Endothelial cell of umbilical vein (primary cell): ENCODE measurements at regions not wholly inside any gene's neighbourhood (a gene's known extent, or its start where the extent isn't known, plus 50 kb on each side); places are given as distances from the start of the nearest gene placed in this dataset.

Source experiments
- CTCF ChIP-seq, 2 donors: IDR thresholded peaks; 1 replicate in 1 of 2; 2 replicates in 1 of 2; pipeline ENCODE4 v1.5.1; 2011; ENCODE audit warnings: low read length in 2 of 2, mild to moderate bottlenecking in 2 of 2, moderate library complexity in 2 of 2, control low read depth in 1 of 2, inconsistent platforms in 1 of 2, low read depth in 1 of 2; ENCODE audit not compliant: insufficient read depth in 1 of 2; ENCODE audit errors: extremely low read depth in 1 of 2
- EZH2 ChIP-seq: IDR thresholded peaks from 2 replicates; pipeline ENCODE4 v1.6.1; 2012; ENCODE audit warnings: borderline replicate concordance, low read depth, mild to moderate bottlenecking, moderate library complexity, low read length, inconsistent platforms; ENCODE audit not compliant: severe bottlenecking
- FOS ChIP-seq: IDR thresholded peaks from 2 replicates; pipeline ENCODE4 v1.6.1; 2011; ENCODE audit warnings: mild to moderate bottlenecking, low read length, moderate library complexity, borderline replicate concordance; ENCODE audit not compliant: insufficient read depth
- GATA2 ChIP-seq: IDR thresholded peaks from 2 replicates; pipeline ENCODE4 v1.7.0; 2011; ENCODE audit warnings: low read depth, mild to moderate bottlenecking, moderate library complexity, mixed read lengths, low read length; ENCODE audit not compliant: insufficient read length, insufficient read depth
- JUN ChIP-seq: IDR thresholded peaks from 2 replicates; pipeline ENCODE4 v1.6.1; 2011; ENCODE audit warnings: borderline replicate concordance, low read depth; ENCODE audit not compliant: insufficient read length, insufficient read depth
- MAX ChIP-seq: IDR thresholded peaks from 2 replicates; pipeline ENCODE4 v1.6.1; 2011; ENCODE audit not compliant: insufficient read depth, insufficient read length
- MYC ChIP-seq: IDR thresholded peaks from one replicate; pipeline ENCODE4 v1.6.1; 2011; ENCODE audit warnings: mild to moderate bottlenecking, low read depth, low read length
- POLR2A ChIP-seq: IDR thresholded peaks from 2 replicates; pipeline ENCODE4 v1.6.1; 2012; ENCODE audit warnings: low read depth, mild to moderate bottlenecking, control low read depth, low read length
- POLR2AphosphoS5 ChIP-seq: IDR thresholded peaks from 2 replicates; pipeline ENCODE4 v1.6.1; 2012; ENCODE audit warnings: low read depth, mild to moderate bottlenecking, control low read depth, low read length, moderate library complexity; ENCODE audit not compliant: insufficient read depth

- TF ChIP-seq POLR2AphosphoS5 (no peak), CTCF (IDR thresholded peaks at IDR 0.05; ENCODE audit: extremely low read depth in 1 of 2, insufficient read depth in 1 of 2, low read depth in 1 of 2, low read length in 2 of 2) (no peak), POLR2A (no peak), MAX (no peak), EZH2 (no peak), MYC (no peak), JUN (no peak), GATA2 (no peak), FOS (no peak)
These were observed 89.0 kb upstream of the DTNBP1 start for GRCh38 chr6:15751721-15752350.
